Endodermal cell (in vitro differentiated cells): ENCODE measurements at regions not wholly inside any gene's neighbourhood (a gene's known extent, or its start where the extent isn't known, plus 50 kb on each side); places are given as distances from the start of the nearest gene placed in this dataset.
A peak's percentile ranks its signal among the peaks of the same experiment; 100 is the strongest.

Experiments
- DNase-seq: peaks from one replicate; pipeline ENCODE4 v3.0.0-alpha.2; 2017
- H3K27ac ChIP-seq: 2 replicates; pipeline ENCODE4 v1.5.1; 2013; ENCODE audit warnings: mild to moderate bottlenecking, low read depth, low read length, moderate library complexity
- H3K27me3 ChIP-seq: 2 replicates; pipeline ENCODE4 v1.6.1; 2013; ENCODE audit warnings: mild to moderate bottlenecking, low read length, moderate library complexity; ENCODE audit not compliant: insufficient read depth, control insufficient read depth, poor library complexity, severe bottlenecking
- H3K36me3 ChIP-seq: 2 replicates; pipeline ENCODE4 v1.7.0; 2013; ENCODE audit warnings: mild to moderate bottlenecking, low read length, moderate library complexity; ENCODE audit not compliant: control insufficient read depth, insufficient read depth
- H3K4me1 ChIP-seq: one replicate; pipeline ENCODE4 v1.7.0; 2013; ENCODE audit warnings: low read length; ENCODE audit not compliant: control insufficient read depth, insufficient read depth
- H3K4me3 ChIP-seq: 2 replicates; pipeline ENCODE4 v1.5.1; 2013; ENCODE audit warnings: mild to moderate bottlenecking, low read length, moderate library complexity
- H3K9ac ChIP-seq: 2 replicates; pipeline ENCODE4 v1.6.1; 2013; ENCODE audit warnings: mild to moderate bottlenecking, low read length, moderate library complexity; ENCODE audit not compliant: poor library complexity, severe bottlenecking; ENCODE audit errors: extremely low read depth
- H3K9me3 ChIP-seq: 2 replicates; pipeline ENCODE4 v1.6.1; 2013; ENCODE audit warnings: mild to moderate bottlenecking, low read length, moderate library complexity; ENCODE audit not compliant: control insufficient read depth
- H3K27ac Mint-ChIP-seq: 2 replicates; pipeline ENCODE4 v1.8.0; 2020; ENCODE audit warnings: mixed read lengths
- H3K27me3 Mint-ChIP-seq: 2 replicates; pipeline ENCODE4 v1.8.0; 2021; ENCODE audit warnings: mild to moderate bottlenecking, mixed read lengths; ENCODE audit not compliant: insufficient read depth
- H3K36me3 Mint-ChIP-seq: 2 replicates; pipeline ENCODE4 v1.8.0; 2020; ENCODE audit warnings: low read depth, mixed read lengths
- H3K4me1 Mint-ChIP-seq: 2 replicates; pipeline ENCODE4 v1.8.0; 2020; ENCODE audit warnings: mixed read lengths
- H3K4me3 Mint-ChIP-seq: 2 replicates; pipeline ENCODE4 v1.8.0; 2020; ENCODE audit warnings: mild to moderate bottlenecking, moderate library complexity, mixed read lengths
- H3K9me3 Mint-ChIP-seq: 2 replicates; pipeline ENCODE4 v1.8.0; 2020; ENCODE audit warnings: mild to moderate bottlenecking, mixed read lengths
- WGBS, 2 experiments: methylation state at CpG; one replicate each; pipeline versions ENCODE4 v1.1.5 to v1.1.7; 2013; ENCODE audit warnings: missing lambda C conversion rate in 2 of 2, mixed read lengths in 1 of 2; ENCODE audit not compliant: insufficient coverage in 1 of 2, insufficient read length in 1 of 2; 5-methylcytosine and 5-hydroxymethylcytosine counted together
- TF ChIP-seq, protein P1 (sequence below): fragments of 200-600 bp; sonication (generic); conservative IDR thresholded peaks from 2 replicates; pipeline ENCODE4 v1.5.0; 2021; ENCODE audit warnings: antibody characterized with exemption, mild to moderate bottlenecking

DNA sequence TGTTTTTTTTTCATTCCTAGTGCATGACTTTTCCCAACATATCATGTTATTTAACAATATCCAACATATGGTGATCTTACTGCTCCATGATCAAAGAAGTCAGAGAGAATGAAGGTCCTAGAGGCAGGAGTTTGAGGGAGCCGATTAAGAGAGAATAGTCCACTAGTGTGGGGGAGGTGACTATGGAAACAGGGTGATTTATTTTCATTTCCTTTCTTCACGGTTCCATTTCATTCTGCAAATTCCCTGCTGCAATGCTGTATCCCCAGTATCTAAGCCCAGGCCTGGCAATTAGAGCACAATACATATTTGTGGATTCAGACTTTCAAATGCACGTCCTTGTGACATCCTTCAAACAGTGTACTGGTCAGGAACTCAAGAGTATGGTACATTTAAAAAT lies 91.4 kb downstream of the CD83 start:
- 81 to 100% methylated on average over 1 to 3 of the region's 3 CpGs for WGBS, 2 experiments
- Mint-ChIP-seq H3K9me3 (peaks cover 11% of the 10 kb centered on the region), H3K36me3 (no peaks in the 10 kb centered on the region), H3K27me3 (peaks cover 31% of the 10 kb centered on the region), H3K27ac (no peak overlapping the region), H3K4me1 (peaks cover 23% of the 10 kb centered on the region), H3K4me3 (no peak overlapping the region)
- Histone ChIP-seq H3K9ac (no peak overlapping the region), H3K27me3 (no peaks in the 10 kb centered on the region), H3K9me3 (peaks cover 7% of the 10 kb centered on the region), H3K4me1 (peaks cover 12% of the 10 kb centered on the region), H3K27ac (no peak overlapping the region), H3K36me3 (no peaks in the 10 kb centered on the region), H3K4me3 (no peak overlapping the region)
- TF ChIP-seq, protein P1, sequence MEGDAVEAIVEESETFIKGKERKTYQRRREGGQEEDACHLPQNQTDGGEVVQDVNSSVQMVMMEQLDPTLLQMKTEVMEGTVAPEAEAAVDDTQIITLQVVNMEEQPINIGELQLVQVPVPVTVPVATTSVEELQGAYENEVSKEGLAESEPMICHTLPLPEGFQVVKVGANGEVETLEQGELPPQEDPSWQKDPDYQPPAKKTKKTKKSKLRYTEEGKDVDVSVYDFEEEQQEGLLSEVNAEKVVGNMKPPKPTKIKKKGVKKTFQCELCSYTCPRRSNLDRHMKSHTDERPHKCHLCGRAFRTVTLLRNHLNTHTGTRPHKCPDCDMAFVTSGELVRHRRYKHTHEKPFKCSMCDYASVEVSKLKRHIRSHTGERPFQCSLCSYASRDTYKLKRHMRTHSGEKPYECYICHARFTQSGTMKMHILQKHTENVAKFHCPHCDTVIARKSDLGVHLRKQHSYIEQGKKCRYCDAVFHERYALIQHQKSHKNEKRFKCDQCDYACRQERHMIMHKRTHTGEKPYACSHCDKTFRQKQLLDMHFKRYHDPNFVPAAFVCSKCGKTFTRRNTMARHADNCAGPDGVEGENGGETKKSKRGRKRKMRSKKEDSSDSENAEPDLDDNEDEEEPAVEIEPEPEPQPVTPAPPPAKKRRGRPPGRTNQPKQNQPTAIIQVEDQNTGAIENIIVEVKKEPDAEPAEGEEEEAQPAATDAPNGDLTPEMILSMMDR, result no peak
- no peak for DNase-seq

DNA sequence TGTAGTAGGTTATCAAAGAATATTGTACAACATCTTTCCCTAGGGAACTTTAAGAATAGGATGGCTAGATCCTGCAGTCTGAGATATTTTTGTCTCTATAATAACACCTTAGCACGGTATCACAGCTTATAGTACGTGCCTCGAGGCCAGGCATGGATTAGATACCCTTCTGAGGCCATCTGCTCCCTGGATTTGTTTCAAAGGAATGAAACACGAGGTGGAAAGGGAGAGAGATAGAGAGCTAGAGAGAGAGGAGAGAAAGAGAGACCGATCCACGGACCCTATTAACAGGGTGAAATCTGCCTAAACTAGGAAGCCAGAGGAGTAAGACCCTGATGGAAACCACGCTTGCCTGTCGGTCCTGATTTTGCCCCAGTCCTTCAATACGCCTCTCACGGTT lies 92.5 kb downstream of the CD83 start:
- Mint-ChIP-seq H3K4me3 (peak overlapping the region; percentile 64), H3K9me3 (peaks cover 11% of the 10 kb centered on the region), H3K4me1 (peaks cover 23% of the 10 kb centered on the region), H3K27ac (no peak overlapping the region), H3K27me3 (peaks cover 39% of the 10 kb centered on the region), H3K36me3 (no peaks in the 10 kb centered on the region)
- Histone ChIP-seq H3K27me3 (peaks cover 1% of the 10 kb centered on the region), H3K4me1 (peaks cover 12% of the 10 kb centered on the region), H3K9me3 (peaks cover 7% of the 10 kb centered on the region), H3K36me3 (no peaks in the 10 kb centered on the region), H3K4me3 (peak overlapping the region; percentile 85), H3K9ac (no peak overlapping the region), H3K27ac (no peak overlapping the region)
- TF ChIP-seq, protein P1, result no peak
- WGBS, 2 experiments, result 91% methylated on average over 8 to 10 of the region's 10 CpGs
- no peak for DNase-seq

DNA sequence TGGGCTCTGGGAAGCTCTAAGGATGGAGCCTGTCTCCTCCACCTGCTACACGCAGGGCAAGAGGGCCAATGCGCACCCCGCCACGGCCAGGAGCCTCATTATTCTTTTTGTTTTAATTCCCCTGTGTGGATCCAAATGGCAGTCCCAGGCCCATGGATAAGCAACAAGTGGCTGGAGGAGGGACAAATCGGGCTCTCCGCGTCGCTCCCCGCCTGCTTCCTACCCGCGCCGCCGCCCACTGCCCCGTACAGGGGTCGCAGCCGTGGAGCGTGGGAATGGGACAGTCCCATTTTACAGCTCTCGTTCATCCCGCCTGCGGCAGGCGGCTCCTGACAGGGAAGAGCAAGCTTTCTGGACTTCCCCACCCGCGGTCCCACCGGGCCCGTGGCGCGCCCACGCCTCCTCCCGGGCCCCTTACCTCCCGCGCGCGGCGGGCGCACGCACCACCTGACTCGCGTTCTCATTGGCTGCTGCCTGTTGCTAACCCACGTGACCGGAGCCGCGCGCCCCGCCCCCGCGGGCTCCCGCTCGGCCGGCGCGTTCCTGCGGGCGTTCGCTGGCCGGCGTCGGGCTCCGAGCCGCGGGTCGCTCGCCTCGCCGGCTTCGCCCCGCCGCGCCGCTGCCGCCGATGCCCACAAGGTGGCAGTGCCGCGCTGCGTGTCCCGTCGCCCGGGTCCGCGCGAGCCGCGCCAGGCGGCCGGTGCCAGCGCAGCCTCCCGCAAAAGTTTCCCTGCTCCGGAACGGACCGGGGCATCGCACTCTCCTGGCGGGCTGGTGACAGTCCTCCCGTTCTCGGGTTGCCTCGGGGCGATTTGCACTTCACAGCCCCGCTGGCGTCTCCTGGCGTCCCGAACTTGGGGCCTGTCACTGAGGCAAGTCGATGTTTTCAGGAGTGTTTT lies 93.3 kb downstream of the CD83 start:
- H3K36me3 Mint-ChIP-seq, result no peaks in the 10 kb centered on the region
- 3 to 4% methylated on average over 54 to 100 of the region's 100 CpGs for WGBS, 2 experiments
- H3K4me1 Mint-ChIP-seq, result peaks cover 19% of the 10 kb centered on the region
- peak overlapping the region; percentile 64 for H3K4me3 Mint-ChIP-seq
- Histone ChIP-seq H3K9me3 (peaks cover 7% of the 10 kb centered on the region), H3K27ac (peak overlapping the region; percentile 5), H3K9ac (peak overlapping the region; percentile 33), H3K36me3 (no peaks in the 10 kb centered on the region), H3K4me1 (peaks cover 11% of the 10 kb centered on the region), H3K4me3 (peak overlapping the region; percentile 85), H3K27me3 (peaks cover 3% of the 10 kb centered on the region)
- H3K27ac Mint-ChIP-seq, result peak overlapping the region; percentile 83
- TF ChIP-seq, protein P1, result peak; percentile 78
- H3K9me3 Mint-ChIP-seq, result peaks cover 11% of the 10 kb centered on the region
- DNase-seq, result peak; percentile 96
- peaks cover 47% of the 10 kb centered on the region for H3K27me3 Mint-ChIP-seq
